Neural progenitor cell (in vitro differentiated cells): ENCODE measurements at regions not wholly inside any gene's neighbourhood (a gene's known extent, or its start where the extent isn't known, plus 50 kb on each side); places are given as distances from the start of the nearest gene placed in this dataset.

Source experiments
- EZH2 ChIP-seq: fragments of 200-600 bp; sonication (generic); IDR thresholded peaks from 2 replicates; pipeline ENCODE4 v1.6.1; 2017; ENCODE audit warnings: antibody characterized with exemption, mild to moderate bottlenecking, moderate library complexity
- TF ChIP-seq, protein P1 (sequence below): fragments of 200-600 bp; sonication (generic); IDR thresholded peaks from 2 replicates; pipeline ENCODE4 v1.5.1; 2017; ENCODE audit warnings: antibody characterized with exemption, mild to moderate bottlenecking

DNA sequence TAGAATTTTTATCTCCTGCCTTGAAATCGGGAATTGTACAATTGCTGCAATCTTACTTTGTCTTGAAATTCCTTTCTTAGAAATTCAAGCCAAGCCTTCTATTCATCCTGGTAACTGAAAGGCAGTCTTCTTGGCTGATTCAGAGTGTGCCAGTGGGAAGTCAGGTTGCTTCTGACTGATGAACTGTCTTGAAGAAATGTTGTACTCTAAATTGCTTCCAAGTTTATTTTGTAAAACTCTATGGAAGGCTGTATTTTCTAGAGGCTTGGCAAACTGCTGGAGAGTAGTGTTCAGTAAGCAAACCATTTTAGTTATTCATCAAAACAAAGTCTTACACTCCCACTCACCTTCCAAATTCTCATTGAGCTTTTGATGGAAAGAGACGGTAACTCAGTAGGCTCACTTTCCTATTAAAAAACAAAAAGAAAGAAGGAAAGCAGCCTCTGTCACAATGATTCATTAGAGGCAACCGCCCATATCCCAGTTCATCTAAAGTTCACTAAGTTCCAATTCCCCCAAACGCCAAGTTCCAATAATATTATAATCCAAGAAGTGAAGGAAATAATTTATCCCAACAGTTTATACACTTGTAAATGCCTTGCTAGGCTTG is 187.9 kb upstream of the MALRD1 start:
- TF ChIP-seq EZH2: no peak
- TF ChIP-seq, protein P1, sequence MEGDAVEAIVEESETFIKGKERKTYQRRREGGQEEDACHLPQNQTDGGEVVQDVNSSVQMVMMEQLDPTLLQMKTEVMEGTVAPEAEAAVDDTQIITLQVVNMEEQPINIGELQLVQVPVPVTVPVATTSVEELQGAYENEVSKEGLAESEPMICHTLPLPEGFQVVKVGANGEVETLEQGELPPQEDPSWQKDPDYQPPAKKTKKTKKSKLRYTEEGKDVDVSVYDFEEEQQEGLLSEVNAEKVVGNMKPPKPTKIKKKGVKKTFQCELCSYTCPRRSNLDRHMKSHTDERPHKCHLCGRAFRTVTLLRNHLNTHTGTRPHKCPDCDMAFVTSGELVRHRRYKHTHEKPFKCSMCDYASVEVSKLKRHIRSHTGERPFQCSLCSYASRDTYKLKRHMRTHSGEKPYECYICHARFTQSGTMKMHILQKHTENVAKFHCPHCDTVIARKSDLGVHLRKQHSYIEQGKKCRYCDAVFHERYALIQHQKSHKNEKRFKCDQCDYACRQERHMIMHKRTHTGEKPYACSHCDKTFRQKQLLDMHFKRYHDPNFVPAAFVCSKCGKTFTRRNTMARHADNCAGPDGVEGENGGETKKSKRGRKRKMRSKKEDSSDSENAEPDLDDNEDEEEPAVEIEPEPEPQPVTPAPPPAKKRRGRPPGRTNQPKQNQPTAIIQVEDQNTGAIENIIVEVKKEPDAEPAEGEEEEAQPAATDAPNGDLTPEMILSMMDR: no peak
